HG03432 (cell line): ENCODE measurements at regions not wholly inside any gene's neighbourhood (a gene's known extent, or its start where the extent isn't known, plus 50 kb on each side); places are given as distances from the start of the nearest gene placed in this dataset.
"Not testable (repeated sequence)": the region's sequence is repeated elsewhere in the genome, so short reads cannot be mapped to it uniquely, and the experiment has no call there.

Source experiments
- ATAC-seq: cut with Tn5 transposase; IDR thresholded peaks from one replicate; pipeline ENCODE4 v1.9.1; 2021; ENCODE audit warnings: mild to moderate bottlenecking, moderate library complexity; ENCODE audit not compliant: unreplicated experiment

- ATAC-seq = not testable (repeated sequence)
These were observed 816.6 kb upstream of the TENM4 start for GRCh38 chr11:80257319-80258015.

GRCh38 chr11:80255021-80255420 lies 814.2 kb upstream of the TENM4 start:
- no peak for ATAC-seq

GRCh38 chr11:80241766-80242165 lies 800.9 kb upstream of the TENM4 start:
- no peak for ATAC-seq

GRCh38 chr11:80240245-80240644 lies 799.4 kb upstream of the TENM4 start:
- ATAC-seq = no peak

- ATAC-seq = no peak
These were observed 798.4 kb upstream of the TENM4 start for GRCh38 chr11:80239217-80239616.

GRCh38 chr11:80227915-80228314 lies 787.1 kb upstream of the TENM4 start:
- no peak for ATAC-seq

GRCh38 chr11:80214413-80214812 lies 773.6 kb upstream of the TENM4 start:
- no peak for ATAC-seq

GRCh38 chr11:80211673-80212072 lies 770.8 kb upstream of the TENM4 start:
- ATAC-seq = no peak

- no peak for ATAC-seq
These were observed 763.2 kb upstream of the TENM4 start for GRCh38 chr11:80204021-80204420.

GRCh38 chr11:80196932-80197554 lies 756.2 kb upstream of the TENM4 start:
- no peak for ATAC-seq

GRCh38 chr11:80196041-80196440 lies 755.2 kb upstream of the TENM4 start:
- ATAC-seq = no peak

GRCh38 chr11:80194625-80195024 lies 753.8 kb upstream of the TENM4 start:
- ATAC-seq = no peak

- no peak for ATAC-seq
These were observed 753.2 kb upstream of the TENM4 start for GRCh38 chr11:80194016-80194415.

- ATAC-seq = no peak
These were observed 747.3 kb upstream of the TENM4 start for GRCh38 chr11:80188076-80188627.

GRCh38 chr11:80186692-80187091 lies 745.9 kb upstream of the TENM4 start:
- ATAC-seq = no peak

- ATAC-seq = no peak
These were observed 742.1 kb upstream of the TENM4 start for GRCh38 chr11:80182901-80183300.

- ATAC-seq = no peak
These were observed 732.7 kb upstream of the TENM4 start for GRCh38 chr11:80173371-80174136.

- no peak for ATAC-seq
These were observed 728.0 kb upstream of the TENM4 start for GRCh38 chr11:80168796-80169195.

GRCh38 chr11:80167766-80168165 lies 726.9 kb upstream of the TENM4 start:
- ATAC-seq = no peak

- no peak for ATAC-seq
These were observed 724.9 kb upstream of the TENM4 start for GRCh38 chr11:80165744-80166143.

GRCh38 chr11:80163441-80163840 lies 722.6 kb upstream of the TENM4 start:
- no peak for ATAC-seq

- no peak for ATAC-seq
These were observed 722.2 kb upstream of the TENM4 start for GRCh38 chr11:80163011-80163410.
